Esophagus muscularis mucosa (tissue), 3 donors: ENCODE measurements at regions not wholly inside any gene's neighbourhood (a gene's known extent, or its start where the extent isn't known, plus 50 kb on each side); places are given as distances from the start of the nearest gene placed in this dataset.

Source experiments
- POLR2A ChIP-seq: fragments of 450-650 bp; IDR thresholded peaks from one replicate; pipeline ENCODE4 v1.6.1; 2017; ENCODE audit warnings: antibody characterized with exemption, moderate library complexity, mild to moderate bottlenecking, low read depth
- POLR2AphosphoS5 ChIP-seq, 2 donors: sonication (generic); formaldehyde crosslinking; IDR thresholded peaks; one replicate each; pipeline ENCODE4 v1.6.1; 2017; ENCODE audit warnings: antibody characterized with exemption in 2 of 2
- TF ChIP-seq, protein P1 (sequence below), 3 experiments: fragments of 200-600 bp in 2 of 3; fragments of 450-650 bp in 1 of 3; sonication (generic) in 2 of 3; IDR thresholded peaks; one replicate each; pipeline ENCODE4 v1.5.1; 2017 to 2019; ENCODE audit warnings: antibody characterized with exemption in 3 of 3, mild to moderate bottlenecking in 2 of 3, moderate library complexity in 1 of 3

DNA sequence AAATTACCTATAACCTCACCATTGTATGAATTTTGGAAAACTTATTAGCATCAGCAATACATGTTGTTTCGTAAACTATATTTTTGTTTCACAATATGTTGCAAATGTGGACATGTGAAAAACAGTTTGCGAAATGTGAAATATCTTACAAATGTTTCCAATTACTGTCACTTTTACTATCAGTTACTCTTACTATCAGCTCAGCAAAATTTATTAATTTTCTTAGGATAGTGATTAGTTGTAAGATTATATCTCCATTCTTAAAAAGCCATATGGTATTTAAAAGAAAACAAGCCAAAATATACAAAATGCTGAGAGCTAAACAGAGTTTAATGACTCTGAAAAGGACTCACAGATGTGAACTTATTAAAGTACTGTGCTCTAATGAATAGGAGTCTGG lies 111.9 kb upstream of the LPAR1 start:
- TF ChIP-seq POLR2AphosphoS5 (IDR thresholded peaks at IDR 0.05) = no peak
- TF ChIP-seq, protein P1, sequence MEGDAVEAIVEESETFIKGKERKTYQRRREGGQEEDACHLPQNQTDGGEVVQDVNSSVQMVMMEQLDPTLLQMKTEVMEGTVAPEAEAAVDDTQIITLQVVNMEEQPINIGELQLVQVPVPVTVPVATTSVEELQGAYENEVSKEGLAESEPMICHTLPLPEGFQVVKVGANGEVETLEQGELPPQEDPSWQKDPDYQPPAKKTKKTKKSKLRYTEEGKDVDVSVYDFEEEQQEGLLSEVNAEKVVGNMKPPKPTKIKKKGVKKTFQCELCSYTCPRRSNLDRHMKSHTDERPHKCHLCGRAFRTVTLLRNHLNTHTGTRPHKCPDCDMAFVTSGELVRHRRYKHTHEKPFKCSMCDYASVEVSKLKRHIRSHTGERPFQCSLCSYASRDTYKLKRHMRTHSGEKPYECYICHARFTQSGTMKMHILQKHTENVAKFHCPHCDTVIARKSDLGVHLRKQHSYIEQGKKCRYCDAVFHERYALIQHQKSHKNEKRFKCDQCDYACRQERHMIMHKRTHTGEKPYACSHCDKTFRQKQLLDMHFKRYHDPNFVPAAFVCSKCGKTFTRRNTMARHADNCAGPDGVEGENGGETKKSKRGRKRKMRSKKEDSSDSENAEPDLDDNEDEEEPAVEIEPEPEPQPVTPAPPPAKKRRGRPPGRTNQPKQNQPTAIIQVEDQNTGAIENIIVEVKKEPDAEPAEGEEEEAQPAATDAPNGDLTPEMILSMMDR (IDR thresholded peaks at IDR 0.05) = no peak
- TF ChIP-seq POLR2A = no peak
